Femur (tissue), 1 donor: ENCODE measurements at regions not wholly inside any gene's neighbourhood (a gene's known extent, or its start where the extent isn't known, plus 50 kb on each side); places are given as distances from the start of the nearest gene placed in this dataset.
"Not testable (repeated sequence)": the region's sequence is repeated elsewhere in the genome, so short reads cannot be mapped to it uniquely, and the experiment has no call there.

ENCODE experiments used
- DNase-seq: peaks from one replicate; pipeline ENCODE4 v3.0.0-alpha.2; 2017

DNA sequence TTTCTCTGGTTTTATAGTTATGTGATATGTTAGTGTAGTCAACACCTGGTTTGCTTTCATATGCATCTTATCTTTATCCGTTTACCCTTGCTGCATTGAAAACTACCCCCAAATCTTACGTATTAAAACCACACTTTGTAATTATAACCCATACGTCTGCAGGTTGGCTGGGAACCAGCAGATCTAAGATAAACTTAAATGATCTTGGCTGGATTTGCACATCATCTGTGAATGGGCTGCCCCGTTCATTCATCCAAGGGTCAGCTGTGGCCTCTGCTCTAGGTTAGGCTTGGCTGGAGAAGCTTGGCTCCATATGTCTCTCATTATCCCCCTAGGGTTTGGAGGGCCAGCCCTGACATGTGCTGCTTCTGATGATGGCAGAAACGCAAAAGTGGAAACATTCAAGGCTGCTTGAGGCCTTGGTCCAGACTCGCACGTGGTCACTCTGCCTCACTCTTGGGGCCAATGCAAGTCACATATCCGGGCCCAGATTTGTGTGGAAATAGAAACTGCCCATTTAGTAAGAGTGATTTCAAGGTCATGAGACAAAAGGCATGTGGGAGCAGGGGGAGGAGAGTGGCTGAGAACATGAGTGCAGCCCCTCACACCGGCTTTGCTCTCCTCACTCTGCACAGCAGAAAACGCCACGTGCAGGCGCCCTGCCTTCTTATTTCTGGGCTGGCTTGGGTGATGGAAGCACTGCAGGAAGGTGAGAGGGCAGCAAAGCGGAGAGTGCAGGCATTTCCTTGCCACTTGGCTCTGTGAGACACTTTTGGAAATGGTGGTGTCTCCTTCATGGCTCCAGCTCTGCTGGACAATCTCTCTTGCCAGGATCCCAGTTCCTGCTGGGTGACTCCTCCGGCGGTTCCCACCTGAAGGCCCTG lies 553.8 kb downstream of the GLRX3 start:
- DNase-seq: no peak

DNA sequence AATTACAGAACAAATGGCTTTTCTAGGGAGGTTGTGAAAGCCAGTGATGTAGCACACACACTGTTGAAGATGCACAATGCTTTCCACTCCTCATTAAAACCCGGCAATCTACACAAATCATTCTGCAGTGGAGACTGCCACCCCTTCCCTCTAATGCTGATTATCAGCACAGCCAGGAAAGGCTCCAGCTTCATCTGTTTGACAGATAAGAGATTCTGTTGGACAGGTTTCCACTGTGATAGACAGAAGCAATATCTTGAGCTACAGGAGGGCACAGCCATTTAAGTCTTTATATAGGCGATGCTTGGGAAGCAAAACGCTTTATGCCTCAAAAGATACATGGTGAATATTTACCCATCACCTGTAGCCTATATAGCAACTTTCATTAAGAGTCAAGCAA lies 555.6 kb downstream of the GLRX3 start:
- DNase-seq: no peak

DNA sequence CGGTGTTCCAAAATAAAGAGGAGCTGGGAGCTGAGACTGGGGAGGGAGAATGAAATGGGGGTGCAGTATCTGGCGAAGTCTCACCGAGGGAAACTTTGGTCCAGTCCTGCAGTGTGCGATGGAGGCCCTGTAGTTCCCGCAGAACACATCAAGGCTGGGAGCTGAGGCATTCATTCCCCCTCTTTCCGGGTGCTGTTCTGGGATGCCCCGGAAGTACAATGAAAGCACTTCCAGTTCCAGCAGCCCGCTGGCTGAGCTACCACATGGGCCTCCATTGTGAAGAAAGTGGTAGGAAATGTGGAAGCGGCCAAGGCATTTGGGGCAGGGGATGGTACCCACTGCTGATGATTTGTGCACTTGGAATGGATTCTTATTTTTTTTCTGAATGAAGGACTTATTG lies 560.7 kb downstream of the GLRX3 start:
- DNase-seq: no peak

DNA sequence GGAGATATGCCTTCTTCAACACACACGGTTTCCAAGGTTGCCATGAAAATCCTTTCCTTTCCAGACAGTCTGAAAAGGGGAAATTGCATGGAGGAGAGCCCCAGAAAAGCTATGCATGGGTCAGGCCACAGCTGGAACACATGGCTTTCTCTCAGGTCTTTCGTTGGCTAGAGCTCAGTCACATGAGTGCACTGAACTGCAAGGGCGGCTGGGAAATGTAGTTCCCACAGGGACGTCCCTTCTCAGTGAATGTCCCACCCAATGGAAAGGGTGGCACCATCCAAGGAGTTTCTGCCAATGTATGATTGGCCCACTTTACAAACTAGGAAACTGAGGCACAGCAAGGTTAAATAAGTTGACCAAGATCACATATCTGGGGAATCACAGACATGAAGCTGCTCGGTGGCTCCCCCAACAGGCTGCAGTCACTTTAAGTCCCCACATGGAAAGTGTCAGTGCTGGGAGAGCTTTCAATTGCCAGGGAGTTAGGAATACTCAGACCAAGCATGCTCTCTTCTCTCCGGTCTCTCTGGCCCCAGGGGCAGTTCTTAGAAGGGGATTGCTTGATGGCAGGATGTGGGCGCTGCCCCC lies 571.3 kb downstream of the GLRX3 start:
- DNase-seq: no peak

DNA sequence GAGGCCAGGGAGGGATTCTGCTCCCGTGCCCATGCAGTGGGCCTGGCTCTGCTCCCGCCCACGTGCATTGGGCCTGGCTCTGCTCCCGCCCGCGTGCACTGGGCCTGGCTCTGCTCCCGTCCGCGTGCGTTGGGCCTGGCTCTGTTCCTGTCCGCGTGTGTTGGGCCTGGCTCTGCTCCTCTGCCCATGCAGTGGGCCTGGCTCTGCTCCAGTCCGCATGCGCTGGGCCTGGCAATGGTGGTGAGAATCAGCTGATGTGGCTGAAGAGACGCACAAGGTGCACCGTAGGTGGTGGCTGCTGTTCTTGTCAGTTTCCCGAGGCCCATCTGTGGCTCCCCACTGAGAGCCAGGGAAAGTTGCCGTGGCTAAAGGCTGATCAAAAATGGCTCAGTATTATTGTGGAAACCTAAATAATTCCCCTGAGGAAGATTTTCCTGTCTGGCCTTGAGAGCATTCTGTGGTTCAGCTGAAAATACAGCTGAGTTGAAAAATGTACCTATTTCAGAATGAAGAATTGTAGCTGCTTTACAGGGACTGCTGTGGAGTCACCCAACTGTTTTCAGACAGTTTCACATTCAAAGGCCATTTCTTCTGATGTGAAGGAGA lies 572.4 kb downstream of the GLRX3 start:
- DNase-seq: no peak

DNA sequence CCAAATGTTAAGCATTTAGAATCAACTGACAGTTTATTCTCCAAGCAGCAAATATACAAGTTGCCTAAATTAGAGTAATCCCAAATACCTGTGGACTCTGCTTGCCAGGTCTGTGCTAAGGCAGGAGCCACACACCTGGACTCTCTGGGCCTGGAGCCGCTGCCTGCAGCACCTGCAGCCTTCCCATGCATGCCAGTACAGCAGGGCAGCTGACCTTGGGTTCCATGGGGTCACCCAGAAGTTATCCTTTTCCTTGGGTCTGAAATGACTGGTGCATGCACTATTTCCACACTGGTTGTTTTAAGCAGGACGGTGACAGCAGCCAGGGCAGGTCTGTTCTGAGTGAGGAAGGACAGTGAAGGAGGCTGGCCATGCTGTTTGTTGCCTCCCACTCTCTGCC lies 573.2 kb downstream of the GLRX3 start:
- DNase-seq: no peak

DNA sequence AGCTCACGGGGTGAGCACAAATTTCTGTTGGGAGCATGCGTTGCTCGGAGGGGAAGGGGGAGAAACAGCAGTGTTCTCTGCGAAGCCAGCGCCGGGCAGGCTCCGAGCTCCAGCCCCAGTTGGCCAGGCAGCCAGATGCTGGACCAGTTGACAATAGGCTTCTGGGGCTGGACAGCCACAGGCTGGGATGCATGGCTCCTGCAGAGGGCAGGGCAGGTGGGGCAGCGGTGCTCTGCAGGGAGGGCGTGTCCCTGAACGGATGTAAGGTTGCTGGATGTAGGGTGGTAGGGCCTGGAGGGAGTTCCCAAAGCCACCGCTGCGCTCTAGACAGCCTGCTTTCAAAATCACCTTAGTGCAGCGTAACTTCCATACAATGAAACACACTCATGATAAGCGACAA lies 574.9 kb downstream of the GLRX3 start:
- no peak for DNase-seq

DNA sequence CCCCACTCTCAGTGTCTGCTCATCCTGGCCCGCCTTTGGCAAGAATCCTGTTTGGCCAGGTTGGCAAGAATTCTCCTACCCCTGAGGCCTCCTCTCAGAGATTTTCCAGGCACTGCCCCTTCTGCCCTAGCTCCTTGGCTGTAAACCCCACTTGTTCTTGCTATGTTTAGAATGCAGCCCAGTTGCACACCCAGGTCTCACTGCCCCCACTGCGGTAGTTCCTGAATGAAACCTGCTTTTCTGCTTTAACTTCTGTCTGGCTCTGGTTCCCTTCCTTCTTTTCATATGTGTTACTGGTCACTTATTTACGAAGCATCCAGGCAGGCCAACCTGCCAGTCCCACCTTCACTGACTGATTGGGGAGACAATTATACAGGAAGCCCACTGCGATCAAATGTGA lies 576.9 kb downstream of the GLRX3 start:
- no peak for DNase-seq

DNA sequence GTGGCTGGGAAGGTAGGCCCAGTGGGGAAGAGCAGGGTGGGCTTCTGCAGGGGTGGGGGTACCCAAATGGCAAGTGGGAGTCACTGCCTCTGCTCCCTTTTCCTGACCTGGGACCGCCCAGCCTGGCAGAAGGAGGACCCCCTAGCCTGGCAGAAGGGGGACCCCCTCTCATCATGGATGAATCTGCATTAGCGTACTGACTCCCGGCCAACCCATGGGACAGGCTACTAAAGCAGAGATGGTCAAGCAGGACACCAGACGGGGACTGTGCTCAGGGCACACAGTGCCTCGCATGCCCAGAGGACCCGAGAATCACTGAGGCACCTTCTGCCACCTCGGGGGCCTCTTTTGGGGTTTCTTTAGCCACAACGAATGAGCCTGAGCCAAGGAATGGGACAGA lies 577.5 kb downstream of the GLRX3 start:
- DNase-seq: no peak

DNA sequence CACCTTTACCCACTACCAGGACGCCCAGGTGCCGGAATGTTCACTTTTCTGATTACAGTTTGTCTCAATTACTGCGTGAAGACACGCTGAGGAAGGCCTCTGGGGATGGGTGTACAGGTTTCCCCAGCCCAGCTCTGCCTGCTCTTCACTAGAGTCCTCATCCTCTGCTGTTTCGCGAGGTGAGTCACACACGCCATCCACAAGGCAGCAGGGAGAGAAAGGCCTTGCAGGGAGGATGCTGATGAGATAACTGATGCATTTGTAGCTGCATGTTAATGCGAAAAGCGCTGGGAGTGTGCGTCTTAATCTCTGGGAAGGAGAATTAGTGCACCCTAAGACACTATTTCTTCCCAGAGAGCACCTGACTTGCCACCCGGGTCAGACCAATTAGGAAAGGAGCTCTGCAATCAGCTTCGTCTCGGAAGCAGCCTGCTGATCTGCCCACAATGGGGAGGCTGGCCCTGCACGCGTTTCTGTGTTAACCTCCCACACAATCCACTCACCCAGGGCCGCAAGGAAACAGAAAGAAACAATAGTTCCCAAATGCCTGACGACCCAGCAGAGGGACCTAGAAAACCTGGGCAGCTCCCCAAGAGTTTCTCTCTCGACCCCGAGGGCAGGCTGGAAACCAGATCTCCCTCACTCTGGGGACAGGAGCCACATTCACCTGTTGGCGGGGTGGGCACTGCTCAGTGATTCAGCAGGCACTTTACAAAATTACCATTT lies 578.7 kb downstream of the GLRX3 start:
- DNase-seq: no peak

DNA sequence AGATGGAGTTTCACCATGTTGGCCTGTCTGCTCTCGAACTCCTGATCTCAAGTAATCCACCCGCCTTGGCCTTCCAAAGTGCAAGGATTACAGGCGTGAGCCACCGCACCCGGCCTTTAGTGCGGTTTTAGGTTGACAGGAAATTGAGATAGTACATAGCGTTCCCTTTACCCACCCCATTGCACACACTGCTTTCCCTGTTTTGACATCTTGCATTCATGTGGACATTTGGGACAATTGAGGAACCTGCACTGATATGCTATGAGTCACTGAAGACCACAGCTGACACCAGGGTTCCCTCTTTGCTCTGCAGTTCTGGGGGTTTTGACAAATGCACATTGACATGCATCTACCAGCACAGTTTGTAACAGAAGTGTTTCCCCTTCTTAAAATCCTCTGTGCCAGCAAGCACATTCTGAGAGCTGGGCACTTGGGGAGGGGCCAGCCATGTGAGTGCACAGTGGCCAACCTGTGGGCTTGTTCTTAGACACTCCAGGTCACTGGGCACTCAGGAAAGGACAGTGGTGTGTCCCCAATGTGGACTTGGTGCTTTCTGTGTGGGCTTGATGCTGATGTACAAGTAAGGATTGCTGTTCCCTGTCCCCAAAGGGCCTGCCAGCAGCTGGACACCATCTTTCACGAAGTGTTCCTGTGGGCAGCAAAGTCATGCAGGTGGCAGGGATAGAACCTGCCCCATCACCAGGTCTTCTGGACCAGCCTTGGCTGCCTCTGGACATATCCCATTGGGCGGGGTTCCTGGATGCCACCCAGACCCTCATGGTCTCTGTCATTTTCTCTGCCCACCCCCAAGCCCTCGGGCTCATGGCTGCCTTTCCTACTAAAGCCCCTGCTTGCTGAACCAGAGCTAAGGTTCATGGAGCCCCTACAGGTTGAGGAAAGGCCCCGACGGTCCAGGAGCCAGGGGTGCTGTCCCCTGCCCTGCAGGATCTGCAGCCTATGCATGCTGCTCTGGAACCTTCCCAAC lies 579.8 kb downstream of the GLRX3 start:
- no peak for DNase-seq

DNA sequence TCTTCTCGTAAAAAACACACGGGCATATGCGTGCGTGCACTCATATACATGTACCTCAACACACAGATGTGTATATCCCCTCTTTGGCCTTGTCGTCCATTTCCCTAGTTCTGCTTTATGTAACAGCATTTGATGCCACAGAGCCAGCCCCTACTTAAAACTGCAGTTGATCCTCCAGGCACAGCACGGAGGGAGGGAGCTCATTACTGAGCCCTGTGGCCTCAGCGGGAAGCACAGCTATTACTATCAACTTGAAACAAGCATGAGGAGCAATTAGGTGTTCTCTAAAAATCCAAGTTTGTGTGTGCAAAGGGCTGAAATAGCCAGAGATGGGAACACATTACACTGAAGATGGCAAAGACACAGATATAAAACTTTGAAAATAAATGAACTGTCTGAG lies 580.9 kb downstream of the GLRX3 start:
- DNase-seq: no peak

DNA sequence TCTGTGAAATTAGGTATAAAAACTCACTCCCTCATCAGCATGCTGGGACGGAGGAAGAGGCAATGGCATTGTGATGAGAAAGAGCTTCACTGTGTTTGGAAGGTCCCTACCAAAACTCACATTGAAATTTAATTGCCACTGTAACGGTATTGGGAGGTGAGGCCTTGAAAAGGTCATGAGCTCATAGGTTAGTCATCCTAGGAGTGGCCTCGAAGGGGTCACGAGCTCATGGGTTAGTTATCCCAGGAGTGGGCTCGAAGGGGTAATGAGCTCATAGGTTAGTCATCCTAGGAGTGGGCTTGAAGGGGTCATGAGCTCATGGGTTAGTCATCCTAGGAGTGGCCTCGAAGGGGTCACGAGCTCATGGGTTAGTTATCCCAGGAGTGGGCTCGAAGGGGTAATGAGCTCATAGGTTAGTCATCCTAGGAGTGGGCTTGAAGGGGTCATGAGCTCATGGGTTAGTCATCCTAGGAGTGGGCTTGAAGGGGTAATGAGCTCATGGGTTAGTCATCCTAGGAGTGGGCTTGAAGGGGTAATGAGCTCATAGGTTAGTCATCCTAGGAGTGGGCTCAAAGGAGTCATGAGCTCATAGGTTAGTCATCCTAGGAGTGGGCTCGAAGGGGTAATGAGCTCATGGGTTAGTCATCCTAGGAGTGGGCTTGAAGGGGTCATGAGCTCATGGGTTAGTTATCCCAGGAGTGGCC lies 582.7 kb downstream of the GLRX3 start:
- DNase-seq: not testable (repeated sequence)

DNA sequence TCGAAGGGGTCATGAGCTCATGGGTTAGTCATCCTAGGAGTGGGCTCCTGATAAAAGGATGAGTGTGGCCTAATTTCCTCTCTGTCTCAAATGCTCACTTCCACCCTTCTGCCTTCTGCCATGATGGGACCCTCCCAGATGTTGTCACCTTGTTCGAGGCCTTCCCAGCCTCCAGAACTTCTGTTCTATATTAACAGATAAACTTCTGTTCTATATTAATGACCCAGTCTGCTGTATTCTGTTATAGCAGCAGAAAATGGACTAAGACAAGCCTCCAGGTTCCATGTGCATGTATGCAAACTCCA lies 583.2 kb downstream of the GLRX3 start:
- no peak for DNase-seq

DNA sequence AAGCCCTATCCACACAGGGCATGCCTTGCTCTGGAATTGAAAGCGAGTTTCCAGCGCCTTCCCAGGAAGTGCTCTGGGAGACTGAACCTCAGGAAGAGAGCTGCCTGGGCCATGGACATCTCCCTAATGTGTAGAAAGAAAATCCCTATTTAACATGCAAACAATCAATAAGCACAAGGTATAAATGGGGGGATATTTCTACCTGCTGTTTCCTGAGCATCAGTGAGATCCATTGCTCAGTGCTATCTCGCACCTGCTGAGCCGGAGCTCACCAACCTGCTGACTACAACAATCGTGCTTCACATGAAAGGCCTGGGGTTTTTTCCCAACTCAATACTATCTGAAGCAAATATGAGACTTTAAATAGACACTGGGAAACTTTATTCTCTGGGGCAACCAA lies 584.0 kb downstream of the GLRX3 start:
- DNase-seq: no peak

DNA sequence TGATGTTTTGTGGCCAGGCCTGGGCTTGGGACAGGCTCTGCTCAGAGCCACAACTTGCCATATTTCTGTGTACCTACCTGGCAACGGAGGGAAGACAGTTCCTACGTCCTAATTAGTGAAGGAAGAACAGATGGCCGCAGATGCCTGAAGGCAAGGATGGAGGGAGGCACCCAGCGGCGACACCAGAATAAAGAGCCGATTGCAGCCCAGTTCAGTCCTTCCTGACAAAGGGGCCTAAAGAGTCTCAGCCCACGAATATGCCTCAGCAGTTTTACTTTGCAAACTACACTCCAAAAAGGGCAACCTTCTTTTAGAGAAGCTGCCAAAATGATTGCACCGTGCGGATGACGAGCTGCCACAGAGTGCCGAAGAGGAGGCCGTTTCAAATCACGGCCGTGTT lies 585.8 kb downstream of the GLRX3 start:
- no peak for DNase-seq

DNA sequence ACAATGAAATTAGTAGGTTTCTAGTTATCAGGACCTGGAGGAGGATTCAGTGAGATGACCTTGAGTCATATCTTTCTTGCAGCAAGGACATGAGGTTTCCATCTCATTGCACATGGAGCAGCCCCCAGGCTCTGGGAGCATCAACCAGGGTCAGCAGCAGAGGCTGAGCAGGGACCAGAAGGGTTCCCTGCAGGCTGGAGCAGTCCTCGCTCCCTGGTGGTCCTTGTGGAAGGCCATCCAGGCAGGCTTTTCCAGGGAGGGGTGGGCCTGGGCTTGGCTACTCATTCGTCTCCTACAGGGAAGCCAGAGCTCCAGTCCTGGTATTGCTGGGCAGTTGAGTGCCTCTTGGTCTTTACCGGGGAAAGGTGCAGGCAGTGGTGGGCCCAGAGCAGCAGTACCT lies 587.5 kb downstream of the GLRX3 start:
- DNase-seq: no peak

DNA sequence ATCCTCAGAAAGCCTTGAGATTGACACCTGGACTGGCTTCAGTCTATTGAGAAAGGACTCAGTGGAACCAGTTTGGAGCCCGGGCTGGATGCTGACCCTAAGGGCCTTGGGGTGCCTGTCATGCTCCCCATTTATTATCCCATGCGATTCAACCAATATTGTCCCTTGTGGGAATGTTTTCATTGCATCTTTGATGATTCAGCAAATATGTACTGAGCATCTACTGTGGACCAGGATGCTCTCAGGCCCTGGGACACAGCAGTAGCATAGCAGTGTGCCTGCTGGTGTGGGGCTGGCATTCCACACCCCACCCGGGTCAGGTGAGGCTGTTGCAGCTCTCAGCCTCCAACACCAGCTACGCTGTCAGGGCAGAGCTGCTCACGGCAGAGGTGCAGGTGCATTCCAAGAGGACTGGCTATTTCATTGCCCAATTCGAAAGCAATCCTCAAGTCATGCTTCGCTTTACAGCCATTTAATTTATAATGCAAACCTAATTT lies 586.0 kb downstream of the TCERG1L start:
- no peak for DNase-seq

DNA sequence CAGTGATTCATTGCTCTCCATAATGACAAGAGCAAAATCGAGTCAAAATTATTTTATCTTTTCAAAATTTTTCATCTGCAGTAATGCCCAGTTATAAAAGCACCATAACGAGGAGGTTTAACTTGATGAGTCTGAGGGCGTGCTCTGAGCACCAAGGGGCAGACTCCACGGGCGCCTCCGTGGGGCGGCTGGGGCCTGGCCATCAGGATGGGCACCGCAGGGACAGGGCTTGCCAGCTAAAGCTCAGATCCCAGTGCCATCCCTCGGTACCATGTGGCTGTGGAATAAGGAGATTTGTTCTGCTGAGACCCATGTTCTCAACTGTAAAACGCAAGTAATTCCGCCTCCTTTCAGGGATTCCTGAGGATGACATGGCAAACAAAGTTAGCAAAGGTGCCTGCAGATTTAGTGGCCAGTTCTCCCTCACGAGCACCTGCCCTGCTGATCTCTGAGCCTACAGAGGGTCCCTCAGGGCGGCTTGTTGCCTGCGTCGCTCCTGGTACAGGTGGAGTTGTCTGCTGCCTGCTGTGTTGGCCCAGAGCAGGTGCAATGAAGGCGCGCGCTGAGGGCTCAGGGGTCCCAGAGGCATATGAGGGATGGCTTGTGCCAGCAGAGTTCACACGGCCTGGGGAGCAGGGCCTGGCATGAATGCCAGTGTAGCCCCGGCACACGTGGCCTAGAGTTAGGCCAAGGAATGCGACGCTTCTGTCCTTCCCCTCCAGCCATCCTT lies 584.4 kb downstream of the TCERG1L start:
- no peak for DNase-seq

DNA sequence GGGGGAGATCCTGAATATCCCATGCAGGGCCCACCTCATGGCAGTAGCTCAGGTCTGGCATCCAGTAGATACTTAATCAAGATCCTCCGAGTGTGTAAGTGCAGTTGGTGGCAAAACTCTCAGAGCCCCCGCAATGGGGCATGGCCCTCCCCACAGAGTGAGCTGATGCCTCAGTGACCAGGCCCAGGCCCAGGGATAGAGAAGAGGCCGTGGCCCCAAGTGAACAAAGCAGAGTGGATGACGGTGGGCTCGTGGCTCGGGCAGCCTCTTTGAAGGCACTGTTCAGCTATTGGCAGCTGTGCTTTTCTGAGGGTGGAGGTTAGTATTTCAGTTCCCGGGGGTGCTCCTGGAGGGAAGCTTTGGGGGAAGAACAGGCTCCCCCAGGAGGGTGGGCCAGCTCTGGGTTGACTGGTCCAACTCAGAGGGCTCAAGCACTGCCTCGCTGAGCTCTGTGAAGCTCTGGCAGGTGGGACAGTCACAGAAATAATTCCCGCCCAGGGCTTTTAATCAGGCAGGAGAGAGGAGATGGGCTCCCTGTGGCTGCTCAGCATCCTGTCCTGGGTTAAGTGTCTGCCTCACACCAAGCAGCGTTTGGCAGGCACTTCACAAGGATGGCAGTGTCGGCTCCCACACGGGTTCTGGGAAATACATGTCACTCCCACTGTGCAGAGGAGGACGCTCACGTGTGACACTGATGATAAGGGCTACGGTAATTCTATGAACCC lies 583.6 kb downstream of the TCERG1L start:
- DNase-seq: no peak
